Osteoblast (primary cell): ENCODE measurements at regions not wholly inside any gene's neighbourhood (a gene's known extent, or its start where the extent isn't known, plus 50 kb on each side); places are given as distances from the start of the nearest gene placed in this dataset.
A peak's percentile ranks its signal among the peaks of the same experiment; 100 is the strongest.

ENCODE experiments used
- DNase-seq: peaks from one replicate; pipeline ENCODE4 v3.0.0; 2011; ENCODE audit warnings: low spot score, mixed read lengths; ENCODE audit not compliant: insufficient read length; ENCODE audit errors: missing footprints
- H2AFZ ChIP-seq: 2 replicates; pipeline ENCODE4 v1.6.0; 2011; ENCODE audit warnings: mild to moderate bottlenecking, low read length
- H3K27ac ChIP-seq: 2 replicates; pipeline ENCODE4 v1.5.1; 2011; ENCODE audit warnings: mild to moderate bottlenecking, low read depth, low read length, moderate library complexity
- H3K27me3 ChIP-seq: 2 replicates; pipeline ENCODE4 v1.6.0; 2012; ENCODE audit warnings: mild to moderate bottlenecking, control low read depth, inconsistent platforms, low read length, moderate library complexity; ENCODE audit not compliant: insufficient read depth
- H3K36me3 ChIP-seq: 2 replicates; pipeline ENCODE4 v1.5.1; 2011; ENCODE audit warnings: mild to moderate bottlenecking, low read length, control low read depth, moderate library complexity; ENCODE audit not compliant: insufficient read depth
- H3K4me1 ChIP-seq: 2 replicates; pipeline ENCODE4 v1.5.1; 2011; ENCODE audit warnings: mild to moderate bottlenecking, low read length, control low read depth, moderate library complexity; ENCODE audit not compliant: insufficient read depth
- H3K4me2 ChIP-seq: 2 replicates; pipeline ENCODE4 v1.6.0; 2011; ENCODE audit warnings: mild to moderate bottlenecking, low read length; ENCODE audit not compliant: insufficient read depth
- H3K4me3 ChIP-seq: fragments of 200-600 bp; sonication (generic); 3 replicates; pipeline ENCODE4 v1.5.1; 2012; ENCODE audit warnings: mild to moderate bottlenecking, low read length, inconsistent platforms; ENCODE audit not compliant: insufficient read depth
- H3K79me2 ChIP-seq: 2 replicates; pipeline ENCODE4 v1.6.0; 2012; ENCODE audit warnings: mild to moderate bottlenecking, low read length, control low read depth, inconsistent platforms; ENCODE audit not compliant: insufficient read depth
- H3K9me3 ChIP-seq: 2 replicates; pipeline ENCODE4 v1.5.1; 2011; ENCODE audit warnings: low read depth, low read length, control low read depth
- H4K20me1 ChIP-seq: 2 replicates; pipeline ENCODE4 v1.6.0; 2012; ENCODE audit warnings: mild to moderate bottlenecking, low read length, control low read depth; ENCODE audit not compliant: insufficient read depth
- CTCF ChIP-seq: IDR thresholded peaks from 2 replicates; pipeline ENCODE4 v1.5.1; 2011; ENCODE audit warnings: mild to moderate bottlenecking, low read depth, low read length, moderate library complexity; ENCODE audit errors: extremely low read depth

DNA sequence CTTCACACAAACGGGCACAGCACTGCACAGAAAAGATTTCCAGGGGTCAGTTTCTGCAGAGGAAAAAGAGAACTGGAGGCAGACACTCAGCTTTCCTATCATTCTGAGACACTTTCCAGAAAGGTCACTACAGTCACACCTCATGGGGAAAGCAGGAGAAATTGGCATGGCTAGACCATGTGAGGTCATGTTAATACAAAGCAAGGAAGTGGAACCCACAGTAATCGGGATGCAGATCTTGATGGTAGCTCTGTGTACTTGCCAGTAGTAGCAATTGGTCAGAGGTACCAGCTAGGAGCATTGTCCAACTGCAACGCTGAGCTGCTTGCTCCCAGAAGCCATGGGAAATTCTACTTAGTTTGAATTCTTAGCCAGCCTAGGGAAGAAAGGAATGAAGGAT is 255.3 kb upstream of the PCDH10 start:
- no peaks in the 10 kb centered on the region for H4K20me1 ChIP-seq
- TF ChIP-seq CTCF: no peak
- H3K4me2 ChIP-seq: no peak overlapping the region
- H3K79me2 ChIP-seq: no peaks in the 10 kb centered on the region
- no peaks in the 10 kb centered on the region for H3K4me1 ChIP-seq
- H3K4me3 ChIP-seq: no peak overlapping the region
- H3K27me3 ChIP-seq: no peaks in the 10 kb centered on the region
- DNase-seq: no peak
- no peaks in the 10 kb centered on the region for H3K36me3 ChIP-seq
- H3K27ac ChIP-seq: no peak overlapping the region
- no peak overlapping the region for H2AFZ ChIP-seq
- H3K9me3 ChIP-seq: peaks cover 2% of the 10 kb centered on the region

GRCh38 chr4:132901224-132901623 is 247.9 kb upstream of the PCDH10 start:
- DNase-seq: no peak
- Histone ChIP-seq H3K27ac (no peak overlapping the region), H3K9me3 (no peaks in the 10 kb centered on the region), H3K79me2 (no peaks in the 10 kb centered on the region), H3K27me3 (no peaks in the 10 kb centered on the region), H3K4me1 (no peaks in the 10 kb centered on the region), H4K20me1 (no peaks in the 10 kb centered on the region), H3K4me3 (no peak overlapping the region), H3K4me2 (no peak overlapping the region), H2AFZ (no peak overlapping the region), H3K36me3 (no peaks in the 10 kb centered on the region)
- TF ChIP-seq CTCF: no peak

- Histone ChIP-seq H3K27me3 (no peaks in the 10 kb centered on the region), H2AFZ (no peak overlapping the region), H3K9me3 (peaks cover 3% of the 10 kb centered on the region), H3K4me1 (no peaks in the 10 kb centered on the region), H3K36me3 (no peaks in the 10 kb centered on the region), H3K79me2 (no peaks in the 10 kb centered on the region), H4K20me1 (no peaks in the 10 kb centered on the region), H3K27ac (no peak overlapping the region), H3K4me3 (no peak overlapping the region), H3K4me2 (no peak overlapping the region)
- peak; percentile 11 for DNase-seq
- no peak for TF ChIP-seq CTCF
Observed at GRCh38 chr4:132910229-132910748, 238.8 kb upstream of the PCDH10 start.

- H3K79me2 ChIP-seq: no peaks in the 10 kb centered on the region
- H2AFZ ChIP-seq: no peak overlapping the region
- DNase-seq: no peak
- H4K20me1 ChIP-seq: no peaks in the 10 kb centered on the region
- no peak for TF ChIP-seq CTCF
- no peaks in the 10 kb centered on the region for H3K4me1 ChIP-seq
- no peaks in the 10 kb centered on the region for H3K36me3 ChIP-seq
- no peak overlapping the region for H3K27ac ChIP-seq
- no peak overlapping the region for H3K4me3 ChIP-seq
- no peaks in the 10 kb centered on the region for H3K9me3 ChIP-seq
- H3K27me3 ChIP-seq: no peaks in the 10 kb centered on the region
- H3K4me2 ChIP-seq: no peak overlapping the region
Observed at GRCh38 chr4:132918096-132918495, 231.0 kb upstream of the PCDH10 start.
